H1 (cell line): ENCODE measurements at regions not wholly inside any gene's neighbourhood (a gene's known extent, or its start where the extent isn't known, plus 50 kb on each side); places are given as distances from the start of the nearest gene placed in this dataset.

Experiments
- BACH1 ChIP-seq: IDR thresholded peaks from 2 replicates; pipeline ENCODE4 v1.6.1; 2012; ENCODE audit warnings: low read length, improper control_type of control experiment
- RAD21 ChIP-seq, 2 experiments: IDR thresholded peaks in 1 of 2; conservative IDR thresholded peaks in 1 of 2; 2 replicates each; pipeline ENCODE4 v1.6.1; 2011; ENCODE audit warnings: low read depth in 2 of 2, low read length in 2 of 2, improper control_type of control experiment in 1 of 2, inconsistent platforms in 1 of 2, mild to moderate bottlenecking in 1 of 2, moderate library complexity in 1 of 2
- SIN3A ChIP-seq, 2 experiments: IDR thresholded peaks in 1 of 2; conservative IDR thresholded peaks in 1 of 2; 2 replicates each; pipeline ENCODE4 v1.6.1; 2011 to 2012; ENCODE audit warnings: low read length in 2 of 2, improper control_type of control experiment in 1 of 2, low read depth in 1 of 2, mild to moderate bottlenecking in 1 of 2
- YY1 ChIP-seq: IDR thresholded peaks from 2 replicates; pipeline ENCODE4 v1.6.1; 2011; ENCODE audit warnings: low read depth, mild to moderate bottlenecking, low read length

DNA sequence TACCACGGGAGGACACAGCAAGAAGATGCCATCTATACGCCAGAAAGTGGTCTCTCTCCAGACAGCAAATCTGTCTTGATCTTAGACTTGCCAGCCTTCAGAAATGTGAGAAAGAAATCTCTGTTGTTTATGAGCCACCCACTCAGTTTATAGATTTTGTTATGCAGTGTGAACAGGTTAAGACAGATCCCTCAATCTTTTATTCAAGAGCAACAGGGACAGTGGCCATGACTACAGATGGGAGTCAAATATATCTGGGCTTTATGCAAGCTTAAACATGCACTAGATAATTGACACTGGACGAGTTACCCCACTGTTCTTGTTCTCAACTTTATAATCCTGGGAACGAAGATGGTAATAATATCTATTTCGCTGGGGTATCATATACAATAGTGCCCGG lies 288.7 kb downstream of the RPAP3 start (continued):
- TF ChIP-seq SIN3A (conservative IDR thresholded peaks at IDR 0.05 in 1 of 2, IDR thresholded peaks at IDR 0.05 in 1 of 2; ENCODE audit: low read depth in 1 of 2, low read length in 2 of 2), result no peak
- no peak for TF ChIP-seq YY1
- TF ChIP-seq BACH1, result no peak
- TF ChIP-seq RAD21 (IDR thresholded peaks at IDR 0.05 in 1 of 2, conservative IDR thresholded peaks at IDR 0.05 in 1 of 2; ENCODE audit: low read depth in 2 of 2, low read length in 2 of 2), result no peak
- TF ChIP-seq, all 59 proteins: peak for 0
